Stomach (tissue), 8 donors: ENCODE measurements at regions not wholly inside any gene's neighbourhood (a gene's known extent, or its start where the extent isn't known, plus 50 kb on each side); places are given as distances from the start of the nearest gene placed in this dataset.

Experiments used
- DNase-seq, 2 donors: peaks; one replicate each; pipeline versions ENCODE4 v3.0.0 to v3.0.0-alpha.2; 2013 to 2019
- H3K27ac ChIP-seq, 5 donors: fragments of 200-600 bp in 4 of 5; sonication (generic) in 4 of 5; one replicate each; pipeline ENCODE4 v1.5.1; 2013 to 2019; ENCODE audit warnings: mild to moderate bottlenecking in 1 of 5, moderate library complexity in 1 of 5
- H3K27me3 ChIP-seq, 3 donors: fragments of 200-600 bp; sonication (generic); one replicate each; pipeline ENCODE4 v1.5.1; 2017 to 2019; ENCODE audit warnings: mixed run types in 1 of 3
- H3K36me3 ChIP-seq, 4 donors: fragments of 200-600 bp; sonication (generic); 1 replicate in 3 of 4; 2 replicates in 1 of 4; pipeline ENCODE4 v1.5.1; 2016 to 2019
- H3K4me1 ChIP-seq, 4 donors: fragments of 200-600 bp; sonication (generic); one replicate each; pipeline ENCODE4 v1.5.1; 2016 to 2019
- H3K4me3 ChIP-seq, 4 donors: fragments of 200-600 bp; sonication (generic) in 3 of 4; one replicate each; pipeline ENCODE4 v1.5.1; 2016 to 2019; ENCODE audit warnings: mild to moderate bottlenecking in 1 of 4
- H3K9me3 ChIP-seq, 4 donors: fragments of 200-600 bp; sonication (generic); one replicate each; pipeline ENCODE4 v1.5.1; 2016 to 2019
- CTCF ChIP-seq, 7 experiments: fragments of 450-650 bp in 4 of 7; fragments of 200-600 bp in 3 of 7; sonication (generic) in 3 of 7; IDR thresholded peaks; one replicate each; pipeline ENCODE4 v1.5.1; 2016 to 2019; ENCODE audit warnings: antibody characterized with exemption in 7 of 7, control low read depth in 2 of 7, mild to moderate bottlenecking in 1 of 7
- EP300 ChIP-seq: sonication (generic); formaldehyde crosslinking; IDR thresholded peaks from one replicate; pipeline ENCODE4 v1.6.1; 2017; ENCODE audit warnings: antibody characterized with exemption
- POLR2A ChIP-seq, 4 donors: fragments of 450-650 bp; IDR thresholded peaks; one replicate each; pipeline ENCODE4 v1.6.1; 2016; ENCODE audit warnings: antibody characterized with exemption in 4 of 4, control low read depth in 2 of 4, mild to moderate bottlenecking in 1 of 4, moderate library complexity in 1 of 4
- POLR2AphosphoS5 ChIP-seq, 3 donors: sonication (generic); formaldehyde crosslinking; IDR thresholded peaks; one replicate each; pipeline ENCODE4 v1.6.1; 2016; ENCODE audit warnings: antibody characterized with exemption in 3 of 3
- WGBS, 5 donors: extraction: QIAGEN DNeasy Blood & Tissue Kit in 3 of 5; methylation state at CpG; one replicate each; pipeline versions ENCODE4 v1.1.5 to v1.1.7; 2013 to 2018; 5-methylcytosine and 5-hydroxymethylcytosine counted together
- intact Hi-C: fragments of 100-400 bp; cut with DNase I; formaldehyde crosslinking; loops from one replicate; pipeline ENCODE4 v1.15.1; 2023; ENCODE audit warnings: low total_unique reads
- donor health status: healthy with polysubstance abuse.
- donor health status: Bipolar disorder and iron deficiency.
- donor health status: healthy.

- H3K27me3 ChIP-seq, result peaks cover 0 to 9% (median 0%) of the 10 kb centered on the region in 3 donors
- H3K9me3 ChIP-seq, result no peaks in the 10 kb centered on the region
- H3K4me1 ChIP-seq, result no peaks in the 10 kb centered on the region
- H3K4me3 ChIP-seq, result no peak overlapping the region
- intact Hi-C loops, result no loop called here
- 70 to 90% (median 83%) methylated on average over 3 of the region's 3 CpGs for WGBS, 5 donors
- H3K27ac ChIP-seq, result no peak overlapping the region
- no peak for DNase-seq
- no peak for TF ChIP-seq POLR2AphosphoS5 (IDR thresholded peaks at IDR 0.05)
- no peak for TF ChIP-seq EP300
- TF ChIP-seq CTCF (IDR thresholded peaks at IDR 0.05), result no peak
- no peaks in the 10 kb centered on the region for H3K36me3 ChIP-seq
These were observed 102.4 kb downstream of the LSM3 start for GRCh38 chr3:14281053-14281452.

DNA sequence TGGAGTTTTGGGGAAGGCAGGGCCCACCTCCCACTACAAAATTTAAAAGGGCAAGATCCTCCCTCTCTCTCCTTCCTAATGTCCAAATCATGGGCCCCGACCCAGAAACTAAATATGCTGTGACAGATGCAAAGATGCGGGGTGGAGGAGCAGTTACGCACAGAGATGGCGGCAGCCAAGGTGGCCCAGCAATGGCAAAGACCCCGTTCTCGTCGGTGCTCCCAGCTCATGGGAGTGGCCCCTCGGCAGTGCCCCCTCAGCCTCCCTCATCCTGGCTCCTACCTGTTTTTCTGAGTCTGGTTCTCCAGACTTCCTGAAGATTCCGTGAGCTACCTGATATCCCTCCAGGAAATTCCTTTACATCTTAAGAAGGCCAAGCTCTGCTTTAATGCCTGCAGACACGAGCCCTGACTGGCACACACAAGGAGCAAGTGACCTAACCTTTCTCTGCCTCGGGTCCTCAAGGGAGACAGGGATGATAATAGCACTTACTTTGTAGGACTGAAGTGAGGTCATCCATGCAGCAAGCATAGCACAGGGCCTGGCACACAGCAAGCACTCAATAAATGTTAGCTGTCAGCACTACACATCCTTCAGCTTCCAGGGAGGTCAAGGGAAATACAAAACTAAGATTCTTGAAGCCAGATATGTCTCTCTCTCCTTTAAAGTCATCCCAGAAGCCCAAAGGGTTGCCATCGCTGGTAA, 103.5 kb downstream of the LSM3 start:
- Histone ChIP-seq H3K27ac (no peak overlapping the region), H3K4me3 (no peak overlapping the region), H3K4me1 (no peaks in the 10 kb centered on the region), H3K36me3 (no peaks in the 10 kb centered on the region), H3K9me3 (no peaks in the 10 kb centered on the region), H3K27me3 (peaks cover 0 to 9% (median 0%) of the 10 kb centered on the region in 3 donors)
- no peak for DNase-seq
- no peak for TF ChIP-seq EP300
- TF ChIP-seq POLR2AphosphoS5 (IDR thresholded peaks at IDR 0.05), result no peak
- TF ChIP-seq POLR2A (IDR thresholded peaks at IDR 0.05), result no peak
- no peak for TF ChIP-seq CTCF (IDR thresholded peaks at IDR 0.05)
- intact Hi-C loops, result no loop called here
- whole genome bisulfite sequencing, 5 donors, result 88 to 94% (median 90%) methylated on average over 12 of the region's 12 CpGs

DNA sequence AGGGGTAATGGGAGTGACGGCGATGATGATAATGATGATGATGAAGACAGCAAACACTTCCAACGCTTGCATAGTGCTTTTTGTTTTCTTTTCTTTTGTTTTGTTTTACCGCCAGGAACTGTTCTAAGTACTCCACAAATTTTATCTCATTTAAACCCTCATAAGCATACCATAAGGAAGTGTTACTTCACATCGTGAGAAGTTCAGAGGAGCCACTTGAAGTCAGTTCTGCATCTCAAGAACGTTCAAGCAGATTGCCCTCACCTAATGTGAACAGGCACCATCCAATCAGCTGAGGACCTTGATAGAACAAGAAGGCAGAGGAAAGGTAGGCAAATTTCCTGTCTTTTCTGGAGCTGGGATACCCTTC, 104.1 kb downstream of the LSM3 start:
- TF ChIP-seq CTCF (IDR thresholded peaks at IDR 0.05), result no peak
- no peak for TF ChIP-seq POLR2A (IDR thresholded peaks at IDR 0.05)
- no peak for TF ChIP-seq POLR2AphosphoS5 (IDR thresholded peaks at IDR 0.05)
- 86 to 88% (median 87%) methylated on average over 6 of the region's 6 CpGs for WGBS, 5 donors
- no peak for DNase-seq
- H3K4me3 ChIP-seq, result no peak overlapping the region
- no peaks in the 10 kb centered on the region for H3K36me3 ChIP-seq
- H3K4me1 ChIP-seq, result no peaks in the 10 kb centered on the region
- H3K27me3 ChIP-seq, result peaks cover 0 to 9% (median 0%) of the 10 kb centered on the region in 3 donors
- no peaks in the 10 kb centered on the region for H3K9me3 ChIP-seq
- intact Hi-C loops, result no loop called here
- no peak overlapping the region for H3K27ac ChIP-seq

GRCh38 chr3:14283092-14283812, 104.6 kb downstream of the LSM3 start:
- no peak for DNase-seq
- no peaks in the 10 kb centered on the region for H3K4me1 ChIP-seq
- TF ChIP-seq POLR2AphosphoS5 (IDR thresholded peaks at IDR 0.05), result no peak
- no peak for TF ChIP-seq CTCF (IDR thresholded peaks at IDR 0.05)
- TF ChIP-seq EP300, result no peak
- no peak for TF ChIP-seq POLR2A (IDR thresholded peaks at IDR 0.05)
- intact Hi-C loops, result no loop called here
- H3K27ac ChIP-seq, result no peak overlapping the region
- H3K4me3 ChIP-seq, result no peak overlapping the region
- no peaks in the 10 kb centered on the region for H3K9me3 ChIP-seq
- peaks cover 0 to 9% (median 0%) of the 10 kb centered on the region in 3 donors for H3K27me3 ChIP-seq
- H3K36me3 ChIP-seq, result no peaks in the 10 kb centered on the region
- WGBS, 5 donors, result 78 to 86% (median 85%) methylated on average over 7 of the region's 7 CpGs
